ENCODE measurements at regions not wholly inside any gene's neighbourhood (a gene's known extent, or its start where the extent isn't known, plus 50 kb on each side); places are given as distances from the start of the nearest gene placed in this dataset.

GRCh38 chr2:236776206-236776605 is 206.6 kb downstream of the ACKR3 start:
- TF ChIP-seq, protein P1, sequence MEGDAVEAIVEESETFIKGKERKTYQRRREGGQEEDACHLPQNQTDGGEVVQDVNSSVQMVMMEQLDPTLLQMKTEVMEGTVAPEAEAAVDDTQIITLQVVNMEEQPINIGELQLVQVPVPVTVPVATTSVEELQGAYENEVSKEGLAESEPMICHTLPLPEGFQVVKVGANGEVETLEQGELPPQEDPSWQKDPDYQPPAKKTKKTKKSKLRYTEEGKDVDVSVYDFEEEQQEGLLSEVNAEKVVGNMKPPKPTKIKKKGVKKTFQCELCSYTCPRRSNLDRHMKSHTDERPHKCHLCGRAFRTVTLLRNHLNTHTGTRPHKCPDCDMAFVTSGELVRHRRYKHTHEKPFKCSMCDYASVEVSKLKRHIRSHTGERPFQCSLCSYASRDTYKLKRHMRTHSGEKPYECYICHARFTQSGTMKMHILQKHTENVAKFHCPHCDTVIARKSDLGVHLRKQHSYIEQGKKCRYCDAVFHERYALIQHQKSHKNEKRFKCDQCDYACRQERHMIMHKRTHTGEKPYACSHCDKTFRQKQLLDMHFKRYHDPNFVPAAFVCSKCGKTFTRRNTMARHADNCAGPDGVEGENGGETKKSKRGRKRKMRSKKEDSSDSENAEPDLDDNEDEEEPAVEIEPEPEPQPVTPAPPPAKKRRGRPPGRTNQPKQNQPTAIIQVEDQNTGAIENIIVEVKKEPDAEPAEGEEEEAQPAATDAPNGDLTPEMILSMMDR (IDR thresholded peaks at IDR 0.05; ENCODE audit: poor library complexity) = no peak
- TF ChIP-seq EZH2 (IDR thresholded peaks at IDR 0.05; ENCODE audit: borderline replicate concordance) = no peak
- TF ChIP-seq EZH2phosphoT487 (IDR thresholded peaks at IDR 0.05; ENCODE audit: low read depth, severe bottlenecking, unreplicated experiment) = no peak
